ENCODE measurements at regions not wholly inside any gene's neighbourhood (a gene's known extent, or its start where the extent isn't known, plus 50 kb on each side); places are given as distances from the start of the nearest gene placed in this dataset.

- no peak overlapping the region for H3K4me3 ChIP-seq (replicated peaks; ENCODE audit: insufficient read depth, low read length)
- no peaks in the 10 kb centered on the region for H3K27me3 ChIP-seq (ENCODE audit: insufficient read depth, poor library complexity, severe bottlenecking)
- no peak overlapping the region for H3K27ac ChIP-seq (replicated peaks)
- TF ChIP-seq REST (IDR thresholded peaks at IDR 0.05; ENCODE audit: insufficient replicate concordance, low read depth) (no peak), SPI1 (IDR thresholded peaks at IDR 0.05; ENCODE audit: borderline replicate concordance, low read depth) (peak; percentile 15; the same call in 1 of the 2 replicates)
- DNase-seq (ENCODE audit: low read depth in 1 of 2, low spot score in 1 of 2) = peak in 1 of 2 experiments; percentile 21
Observed at GRCh38 chr14:97594306-97594705, 797.1 kb downstream of the VRK1 start.

GRCh38 chr14:97602438-97603117, 805.4 kb downstream of the VRK1 start:
- no peak for TF ChIP-seq POLR2AphosphoS5 (IDR thresholded peaks at IDR 0.05; ENCODE audit: low read depth)
- Histone ChIP-seq H3K27ac (replicated peaks) (no peak overlapping the region), H3K4me3 (replicated peaks; ENCODE audit: insufficient read depth, low read length) (no peak overlapping the region), H3K27me3 (ENCODE audit: insufficient read depth, poor library complexity, severe bottlenecking) (peaks cover 4% of the 10 kb centered on the region)
- no peak for DNase-seq (ENCODE audit: low read depth in 1 of 2, low spot score in 1 of 2)

- Histone ChIP-seq H3K27ac (replicated peaks) (no peak overlapping the region), H3K4me3 (replicated peaks; ENCODE audit: insufficient read depth, low read length) (no peak overlapping the region), H3K27me3 (ENCODE audit: insufficient read depth, poor library complexity, severe bottlenecking) (peaks cover 4% of the 10 kb centered on the region)
- DNase-seq (ENCODE audit: low read depth in 1 of 2, low spot score in 1 of 2) = no peak
- TF ChIP-seq SPI1 (IDR thresholded peaks at IDR 0.05; ENCODE audit: borderline replicate concordance, low read depth) = no peak
- TF ChIP-seq CTCF (IDR thresholded peaks at IDR 0.05; ENCODE audit: insufficient read depth, low read length) = no peak
- TF ChIP-seq REST (IDR thresholded peaks at IDR 0.05; ENCODE audit: insufficient replicate concordance, low read depth) = no peak
- no peak for TF ChIP-seq GABPA (IDR thresholded peaks at IDR 0.05; ENCODE audit: low read depth)
- no peak for TF ChIP-seq POLR2AphosphoS5 (IDR thresholded peaks at IDR 0.05; ENCODE audit: low read depth)
Observed at GRCh38 chr14:97603201-97603600, 806.0 kb downstream of the VRK1 start.

GRCh38 chr14:97604731-97605130, 807.5 kb downstream of the VRK1 start:
- H3K27me3 ChIP-seq (ENCODE audit: insufficient read depth, poor library complexity, severe bottlenecking) = peaks cover 4% of the 10 kb centered on the region
- no peak overlapping the region for H3K27ac ChIP-seq (replicated peaks)
- no peak for DNase-seq (ENCODE audit: low read depth in 1 of 2, low spot score in 1 of 2)
- H3K4me3 ChIP-seq (replicated peaks; ENCODE audit: insufficient read depth, low read length) = no peak overlapping the region
- no peak for TF ChIP-seq CTCF (IDR thresholded peaks at IDR 0.05; ENCODE audit: insufficient read depth, low read length)
- no peak for TF ChIP-seq REST (IDR thresholded peaks at IDR 0.05; ENCODE audit: insufficient replicate concordance, low read depth)
- no peak for TF ChIP-seq POLR2AphosphoS5 (IDR thresholded peaks at IDR 0.05; ENCODE audit: low read depth)
- TF ChIP-seq SPI1 (IDR thresholded peaks at IDR 0.05; ENCODE audit: borderline replicate concordance, low read depth) = no peak
- no peak for TF ChIP-seq GABPA (IDR thresholded peaks at IDR 0.05; ENCODE audit: low read depth)
